Ammon's horn (tissue), 1 donor: ENCODE measurements at regions not wholly inside any gene's neighbourhood (a gene's known extent, or its start where the extent isn't known, plus 50 kb on each side); places are given as distances from the start of the nearest gene placed in this dataset.
"Not testable (repeated sequence)": the region's sequence is repeated elsewhere in the genome, so short reads cannot be mapped to it uniquely, and the experiment has no call there.

Experiments used
- DNase-seq: peaks from one replicate; pipeline ENCODE4 v3.0.0-alpha.2; 2016; ENCODE audit warnings: low spot score

GRCh38 chr3:106075731-106076130, 206.9 kb upstream of the CBLB start:
- not testable (repeated sequence) for DNase-seq

GRCh38 chr3:106078635-106079034, 209.8 kb upstream of the CBLB start:
- no peak for DNase-seq

GRCh38 chr3:106082616-106083015, 213.8 kb upstream of the CBLB start:
- DNase-seq = no peak

- no peak for DNase-seq
Observed at GRCh38 chr3:106083207-106083606, 214.4 kb upstream of the CBLB start.

GRCh38 chr3:106083854-106084253, 215.0 kb upstream of the CBLB start:
- no peak for DNase-seq

GRCh38 chr3:106086038-106086437, 217.2 kb upstream of the CBLB start:
- DNase-seq = no peak

- no peak for DNase-seq
Observed at GRCh38 chr3:106086636-106087035, 217.8 kb upstream of the CBLB start.

GRCh38 chr3:106088304-106088703, 219.5 kb upstream of the CBLB start:
- no peak for DNase-seq

- DNase-seq = no peak
Observed at GRCh38 chr3:106088899-106089298, 220.1 kb upstream of the CBLB start.

- no peak for DNase-seq
Observed at GRCh38 chr3:106089806-106090205, 221.0 kb upstream of the CBLB start.

GRCh38 chr3:106092792-106093191, 224.0 kb upstream of the CBLB start:
- no peak for DNase-seq

GRCh38 chr3:106093616-106094015, 224.8 kb upstream of the CBLB start:
- no peak for DNase-seq

- no peak for DNase-seq
Observed at GRCh38 chr3:106097817-106098435, 229.1 kb upstream of the CBLB start.

GRCh38 chr3:106103383-106103782, 234.6 kb upstream of the CBLB start:
- no peak for DNase-seq

- DNase-seq = no peak
Observed at GRCh38 chr3:106104078-106104477, 235.3 kb upstream of the CBLB start.

- DNase-seq = no peak
Observed at GRCh38 chr3:106108925-106109324, 240.1 kb upstream of the CBLB start.

GRCh38 chr3:106112561-106112960, 243.7 kb upstream of the CBLB start:
- not testable (repeated sequence) for DNase-seq

- no peak for DNase-seq
Observed at GRCh38 chr3:106113747-106114146, 244.9 kb upstream of the CBLB start.

- no peak for DNase-seq
Observed at GRCh38 chr3:106114220-106114619, 245.4 kb upstream of the CBLB start.

GRCh38 chr3:106114848-106115247, 246.0 kb upstream of the CBLB start:
- no peak for DNase-seq

- DNase-seq = no peak
Observed at GRCh38 chr3:106115557-106115956, 246.7 kb upstream of the CBLB start.

- no peak for DNase-seq
Observed at GRCh38 chr3:106116733-106117489, 248.1 kb upstream of the CBLB start.

- DNase-seq = no peak
Observed at GRCh38 chr3:106117490-106117858, 248.7 kb upstream of the CBLB start.

- no peak for DNase-seq
Observed at GRCh38 chr3:106119614-106120082, 250.8 kb upstream of the CBLB start.
